Limb (tissue), 2 donors: ENCODE measurements at regions not wholly inside any gene's neighbourhood (a gene's known extent, or its start where the extent isn't known, plus 50 kb on each side); places are given as distances from the start of the nearest gene placed in this dataset.

ENCODE experiments used
- DNase-seq, 2 donors: peaks; one replicate each; pipeline ENCODE4 v3.0.0-alpha.2; 2016; ENCODE audit errors: extremely low spot score in 2 of 2

- DNase-seq = no peak
These were observed 617.4 kb downstream of the USP25 start for GRCh38 chr21:16347223-16347622.

- DNase-seq = no peak
These were observed 624.0 kb downstream of the USP25 start for GRCh38 chr21:16353764-16354163.

- DNase-seq = no peak
These were observed 628.2 kb downstream of the USP25 start for GRCh38 chr21:16357994-16358393.

DNA sequence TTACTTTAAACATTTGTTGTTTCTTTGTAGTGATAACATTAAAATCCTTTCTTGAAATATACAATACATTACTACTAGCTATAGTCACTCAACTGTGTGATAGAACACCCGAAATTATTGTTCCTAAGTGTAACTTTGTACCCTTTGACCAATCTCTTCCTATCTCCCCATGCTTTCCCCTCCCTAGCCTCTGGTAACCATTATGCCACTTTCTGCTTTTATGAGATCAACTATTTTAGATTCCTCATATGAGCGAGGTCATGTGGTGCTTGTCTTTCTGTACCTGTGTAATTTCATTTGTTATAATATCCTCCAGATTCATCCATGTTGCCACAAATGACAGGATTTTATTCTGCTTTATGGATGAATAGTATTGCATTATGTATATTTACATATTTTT, 629.0 kb downstream of the USP25 start:
- DNase-seq = no peak

DNA sequence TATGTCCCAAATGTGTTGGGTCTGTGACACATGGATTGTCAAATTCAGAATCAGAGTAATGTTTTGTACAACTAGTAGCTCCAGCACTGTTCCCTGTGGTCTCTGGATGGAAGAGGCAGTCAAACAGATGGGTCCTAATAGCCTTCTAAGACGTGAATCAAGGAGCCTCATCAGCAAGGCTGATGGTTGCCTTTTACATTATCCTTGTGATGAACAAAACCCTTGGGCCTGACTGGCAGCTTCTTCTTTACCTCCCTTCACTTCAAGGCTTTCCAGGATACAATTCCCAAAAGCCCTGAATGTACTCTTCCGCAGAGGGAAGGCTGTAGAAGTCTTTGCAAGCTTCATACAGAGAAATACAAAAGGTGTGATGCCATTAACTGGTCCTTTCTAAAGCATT, 633.3 kb downstream of the USP25 start:
- DNase-seq = no peak

DNA sequence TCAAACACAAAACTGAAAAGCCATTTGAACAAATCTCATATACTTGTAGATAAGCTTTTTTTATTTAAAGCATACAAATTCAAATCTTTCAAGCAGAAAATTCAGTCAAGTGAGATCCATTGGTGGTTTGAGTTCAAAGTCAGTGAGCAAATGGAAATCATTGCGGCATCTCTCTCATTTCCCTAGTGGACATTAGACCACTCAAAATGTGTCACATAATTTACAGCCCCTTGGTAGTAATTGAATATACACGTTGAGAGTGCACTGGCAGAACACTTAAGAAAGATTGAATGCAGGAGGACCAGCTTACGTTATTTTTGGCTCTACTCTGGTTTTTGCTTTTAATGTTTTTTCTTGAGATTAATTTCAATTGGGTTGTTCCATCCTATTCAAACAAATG, 633.7 kb downstream of the USP25 start:
- DNase-seq = peak in 1 of 2 donors; percentile 42

DNA sequence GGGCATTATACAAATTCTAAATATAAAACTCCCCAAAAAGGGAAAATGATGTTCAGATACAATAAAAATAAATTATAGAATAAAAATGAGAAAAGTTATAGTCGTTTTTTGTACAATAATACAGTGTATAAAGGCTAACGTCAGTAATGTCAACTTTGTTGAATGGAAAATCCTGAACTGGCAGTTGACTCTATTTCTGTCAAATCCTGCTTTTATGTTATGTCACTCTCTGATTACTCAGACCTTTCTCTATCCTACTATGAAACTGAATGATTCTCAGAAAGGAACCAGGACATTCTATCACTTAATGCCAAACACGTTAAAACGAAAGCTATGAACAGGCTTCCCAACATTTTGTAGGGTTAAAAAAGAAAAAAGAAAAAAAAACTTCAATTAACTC, 636.4 kb downstream of the USP25 start:
- DNase-seq = no peak

GRCh38 chr21:16367079-16367478, 637.3 kb downstream of the USP25 start:
- no peak for DNase-seq

DNA sequence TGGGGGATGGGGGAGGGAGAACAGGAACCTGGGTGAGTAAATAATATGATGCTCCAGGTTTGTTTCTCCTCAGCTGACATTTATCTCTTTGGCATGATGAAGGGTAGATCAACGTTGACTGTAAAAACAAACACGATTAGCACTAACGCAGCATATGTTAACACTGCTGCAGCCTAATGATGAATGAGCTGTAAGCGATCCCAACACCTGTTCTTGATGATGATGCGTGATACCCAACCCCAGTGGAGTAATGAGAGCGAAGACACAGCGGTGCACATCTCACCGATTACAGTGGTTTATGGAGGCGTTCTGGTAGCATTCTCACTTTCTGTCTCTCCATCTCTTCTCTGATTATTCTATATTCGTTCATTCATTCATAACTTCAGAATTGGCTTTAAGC, 640.4 kb downstream of the USP25 start:
- DNase-seq = no peak

DNA sequence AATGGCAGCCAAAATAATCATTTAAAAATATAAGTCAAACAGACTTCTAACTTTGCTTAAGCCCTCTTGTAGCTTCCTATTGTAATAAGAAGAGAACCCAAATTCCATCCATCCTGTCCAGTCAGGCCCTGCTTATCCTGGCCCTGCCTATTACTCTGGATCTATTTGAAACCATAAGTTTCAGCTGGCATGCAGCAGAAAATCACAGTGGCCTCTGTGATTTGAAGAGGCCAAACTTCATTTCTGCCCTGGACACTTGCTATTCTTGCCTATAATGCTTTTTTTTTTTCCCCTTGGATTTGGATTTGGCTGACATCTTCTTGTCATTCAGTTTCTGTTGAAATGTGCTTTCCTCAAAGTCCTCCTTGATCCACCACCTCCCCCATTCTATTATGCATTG, 642.8 kb downstream of the USP25 start:
- no peak for DNase-seq

DNA sequence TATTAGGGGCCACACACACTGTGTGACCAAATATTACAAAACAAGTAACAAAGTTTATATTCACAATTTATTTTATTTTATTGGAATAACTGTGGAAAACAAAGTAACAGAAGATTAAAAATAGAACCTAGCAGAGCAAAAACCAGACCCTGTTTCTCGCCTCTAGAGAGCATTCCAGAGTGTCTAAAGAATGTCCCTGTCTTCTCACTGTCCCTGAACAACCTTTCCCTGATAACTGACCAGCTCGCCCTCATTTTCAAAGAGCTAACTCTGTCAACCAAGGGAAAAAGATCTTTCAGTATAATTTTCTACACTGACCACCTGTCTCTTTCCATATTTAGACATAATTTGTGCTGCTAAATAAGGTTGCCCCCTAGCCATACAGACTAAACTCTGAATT, 646.9 kb downstream of the USP25 start:
- no peak for DNase-seq

DNA sequence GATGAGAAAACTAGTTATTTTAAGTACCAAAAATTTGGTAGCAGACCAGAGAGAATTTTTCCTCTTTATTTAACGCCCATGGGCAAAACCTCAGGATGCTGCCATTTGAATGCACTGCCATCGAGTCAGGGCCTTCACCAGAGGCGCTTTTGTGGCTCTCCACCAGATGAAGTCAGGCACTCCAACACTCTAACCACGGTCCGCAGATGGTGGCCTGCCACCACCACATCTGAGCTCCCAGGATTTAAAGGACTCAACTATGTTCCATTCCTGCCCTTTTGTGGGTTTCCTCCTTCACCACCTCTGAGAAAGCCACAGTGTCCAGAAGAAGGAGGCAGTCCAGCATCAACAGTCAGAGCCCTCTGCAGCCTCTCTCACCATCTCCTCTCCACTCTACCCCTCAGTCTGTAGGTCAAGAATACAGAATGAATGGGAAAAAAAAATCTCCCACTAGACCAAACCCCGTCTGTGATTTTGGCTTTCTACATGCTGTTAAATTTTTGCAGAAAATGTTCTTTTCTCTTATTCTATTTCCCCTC, 647.4 kb downstream of the USP25 start:
- no peak for DNase-seq

- no peak for DNase-seq
These were observed 648.1 kb downstream of the USP25 start for GRCh38 chr21:16377857-16378256.

DNA sequence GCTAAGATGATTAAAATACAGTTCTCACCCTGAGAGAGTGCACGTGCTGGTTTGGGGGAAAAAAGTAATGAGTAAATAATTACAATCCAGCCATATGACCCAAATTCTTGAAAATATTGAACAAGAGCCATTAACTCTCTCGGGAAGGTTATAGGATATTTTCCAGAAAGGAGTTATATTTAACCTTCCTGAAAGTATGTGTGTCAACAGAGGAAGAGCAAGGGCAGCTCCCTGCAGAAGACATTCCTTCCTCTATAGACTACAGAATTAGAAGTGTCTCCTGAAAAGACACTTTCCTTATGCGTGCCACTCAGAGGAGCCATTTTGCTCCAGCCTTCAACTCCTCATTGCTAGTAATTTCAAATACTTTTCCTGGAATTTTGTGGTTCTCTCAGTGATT, 648.7 kb downstream of the USP25 start:
- DNase-seq = no peak

- DNase-seq = no peak
These were observed 658.5 kb downstream of the USP25 start for GRCh38 chr21:16388291-16388690.

DNA sequence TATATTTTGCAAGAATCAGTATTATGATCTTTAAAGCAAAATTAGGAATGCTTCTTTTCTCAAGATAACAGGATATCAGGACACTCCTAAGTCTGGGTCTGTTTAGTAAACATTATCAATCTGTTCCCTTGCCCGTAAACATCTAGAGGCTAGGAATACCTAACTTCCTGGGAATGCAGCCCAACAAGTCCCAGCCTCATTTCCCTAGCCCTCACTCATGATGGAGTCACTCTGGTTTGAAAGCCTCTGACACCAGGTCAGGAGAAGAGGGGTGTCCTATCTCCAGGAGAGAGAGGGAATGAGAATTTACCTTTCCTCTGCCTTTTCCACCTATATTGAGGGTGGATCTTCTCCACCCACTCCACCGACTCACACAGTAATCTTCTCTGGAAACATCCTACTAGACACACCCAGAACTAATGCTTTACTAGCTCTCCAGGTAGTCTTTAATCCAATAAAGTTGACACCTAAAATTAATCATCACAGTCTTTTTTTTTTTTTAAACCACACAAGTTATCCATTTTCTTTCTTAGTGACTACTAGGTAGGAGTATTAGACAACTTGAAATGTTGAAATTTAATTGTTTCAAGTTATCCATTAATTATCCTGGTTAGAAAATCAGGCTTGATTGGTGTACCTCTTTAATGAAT, 659.3 kb downstream of the USP25 start:
- DNase-seq = no peak

DNA sequence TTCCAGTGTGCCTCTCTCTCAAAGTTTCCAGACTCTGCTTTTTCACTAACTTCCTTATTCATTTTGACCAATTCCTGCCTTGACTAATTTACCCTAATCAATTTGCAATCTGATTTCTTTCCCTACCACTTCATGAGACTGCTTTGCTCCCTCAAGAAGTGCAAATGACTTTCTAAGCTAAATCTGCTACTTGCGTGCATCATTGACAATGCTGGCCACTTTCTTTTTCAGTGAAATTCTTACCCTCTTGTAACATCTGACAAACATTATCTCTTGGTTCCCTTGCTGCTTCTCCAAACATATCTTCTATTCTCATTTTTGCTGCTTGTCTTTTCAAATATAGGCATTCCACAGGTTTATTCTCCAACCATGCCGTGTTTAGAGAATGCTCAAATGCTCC, 659.9 kb downstream of the USP25 start:
- no peak for DNase-seq

- no peak for DNase-seq
These were observed 665.5 kb downstream of the USP25 start for GRCh38 chr21:16395285-16395684.

DNA sequence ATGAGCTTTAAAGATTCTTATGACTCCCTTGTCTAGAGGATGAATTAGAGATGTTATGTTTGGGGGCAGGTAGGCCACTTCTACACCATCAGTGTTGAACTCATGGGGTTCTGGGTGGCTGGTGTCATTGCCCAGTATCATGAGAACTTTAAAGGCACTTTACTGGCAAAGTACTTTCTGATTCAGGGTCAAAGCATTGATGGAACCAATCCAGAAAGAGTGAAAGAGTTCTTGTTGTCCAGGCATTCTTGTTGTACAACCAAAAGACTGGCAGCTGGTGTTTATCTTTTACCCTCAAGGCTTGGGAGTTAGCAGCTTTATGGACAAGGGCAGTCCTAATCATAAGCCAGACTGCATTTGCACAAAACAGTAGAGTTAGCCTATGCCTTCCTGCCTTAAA, 673.0 kb downstream of the USP25 start:
- DNase-seq = no peak

GRCh38 chr21:16404776-16405175, 675.0 kb downstream of the USP25 start:
- peak in 1 of 2 donors; percentile 85 for DNase-seq

DNA sequence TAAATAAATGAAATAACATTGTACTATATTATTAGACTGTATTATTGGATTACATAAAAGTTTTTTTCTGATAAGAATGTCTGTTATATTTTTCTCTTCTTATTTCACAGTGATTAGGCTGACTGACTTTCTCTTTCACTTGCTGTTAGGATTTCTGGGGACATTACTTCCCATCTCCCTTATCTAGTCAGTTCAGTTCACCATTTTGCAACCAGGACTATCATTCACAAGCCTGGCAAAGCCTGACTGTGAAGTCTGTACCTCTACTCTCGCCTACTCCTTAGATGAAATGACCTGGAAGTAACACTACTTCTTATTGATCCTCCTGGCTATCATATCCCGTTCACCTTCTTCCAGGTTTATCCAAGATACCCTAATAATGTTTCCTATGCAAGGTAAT, 676.6 kb downstream of the USP25 start:
- DNase-seq = no peak

GRCh38 chr21:16407403-16408240, 677.8 kb downstream of the USP25 start:
- no peak for DNase-seq

DNA sequence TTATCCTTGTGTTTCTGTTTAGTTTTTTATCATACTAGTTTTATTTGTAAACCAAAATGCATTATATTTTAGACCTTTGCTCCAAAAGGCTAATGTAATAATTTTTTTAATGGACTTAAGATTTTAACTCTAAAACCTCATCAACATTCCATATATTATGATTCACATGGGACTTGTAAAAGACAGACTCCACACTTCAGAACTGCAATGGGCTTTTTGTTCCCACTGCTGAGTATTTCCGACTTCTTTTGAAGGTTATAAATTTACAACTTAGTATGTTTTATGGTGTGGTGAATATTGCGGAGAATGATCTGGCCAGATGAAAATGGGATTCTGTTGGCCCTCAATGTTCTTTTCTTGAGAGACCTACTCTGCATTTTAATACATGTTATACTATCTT, 678.5 kb downstream of the USP25 start:
- DNase-seq = no peak
